ENCODE measurements at regions not wholly inside any gene's neighbourhood (a gene's known extent, or its start where the extent isn't known, plus 50 kb on each side); places are given as distances from the start of the nearest gene placed in this dataset.

GRCh38 chr9:11417782-11418181 lies 805.0 kb upstream of the PTPRD start:
- no peak for TF ChIP-seq CTCF (conservative IDR thresholded peaks at IDR 0.05)
- no peak overlapping the region for H3K27ac ChIP-seq

DNA sequence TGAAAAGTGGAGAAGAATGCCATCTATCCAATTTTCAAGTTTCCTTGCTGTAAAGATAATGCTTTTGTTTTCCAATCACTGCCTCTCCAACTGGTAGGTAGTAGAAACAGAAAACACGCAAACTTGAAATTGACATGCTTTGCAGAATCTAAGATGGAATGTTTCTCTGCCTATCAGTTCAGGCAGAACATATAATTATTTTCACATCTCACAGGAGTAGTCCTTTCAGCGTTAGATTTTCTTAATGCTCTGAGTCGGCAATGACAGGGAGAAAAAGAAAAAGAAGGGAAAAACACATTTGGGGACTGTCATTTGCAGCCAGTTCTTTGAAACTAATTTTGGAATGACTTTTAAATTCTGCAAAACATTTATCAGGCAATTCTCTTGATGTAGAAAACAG lies 818.7 kb upstream of the PTPRD start:
- no peak for TF ChIP-seq CTCF (conservative IDR thresholded peaks at IDR 0.05)
- H3K27ac ChIP-seq, result no peak overlapping the region

- TF ChIP-seq CTCF (conservative IDR thresholded peaks at IDR 0.05), result no peak
- H3K27ac ChIP-seq, result no peak overlapping the region
Measured at GRCh38 chr9:11432361-11432760, 819.6 kb upstream of the PTPRD start.

GRCh38 chr9:11443631-11444030 lies 830.8 kb upstream of the PTPRD start:
- TF ChIP-seq CTCF (conservative IDR thresholded peaks at IDR 0.05), result no peak
- H3K27ac ChIP-seq, result no peak overlapping the region

GRCh38 chr9:11457825-11458790 lies 845.3 kb upstream of the PTPRD start:
- H3K27ac ChIP-seq, result no peak overlapping the region
- no peak for TF ChIP-seq CTCF (conservative IDR thresholded peaks at IDR 0.05)

GRCh38 chr9:11469745-11470144 lies 856.9 kb upstream of the PTPRD start:
- TF ChIP-seq CTCF (conservative IDR thresholded peaks at IDR 0.05), result no peak
- no peak overlapping the region for H3K27ac ChIP-seq

DNA sequence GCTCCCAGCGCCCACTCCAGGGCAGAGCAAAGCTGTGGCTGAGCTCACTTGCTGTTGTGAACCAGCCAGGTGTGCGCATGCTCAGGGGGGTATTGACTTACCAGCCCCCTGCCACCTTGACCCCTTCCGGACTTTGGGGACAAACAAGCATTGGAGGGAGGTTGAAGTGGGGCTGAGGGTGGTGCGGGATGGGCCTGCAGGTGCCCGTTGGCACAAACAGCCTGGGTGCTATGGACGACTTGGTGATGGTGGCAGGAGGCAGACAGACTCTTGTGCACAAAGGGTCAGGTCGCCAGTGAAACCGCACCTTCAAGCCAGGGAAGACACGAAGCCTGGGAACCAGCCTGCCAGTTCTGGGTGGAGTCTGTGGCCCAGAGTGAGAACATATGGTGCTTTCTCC lies 858.5 kb upstream of the PTPRD start:
- H3K27ac ChIP-seq, result no peak overlapping the region

More for the DNA sequence above, 858.5 kb upstream of the PTPRD start:
- no peak for TF ChIP-seq CTCF (conservative IDR thresholded peaks at IDR 0.05)

All from VCaP (cell line).